ENCODE measurements at regions not wholly inside any gene's neighbourhood (a gene's known extent, or its start where the extent isn't known, plus 50 kb on each side); places are given as distances from the start of the nearest gene placed in this dataset.

- DNase-seq (no peak), ATAC-seq (no peak)
- intact Hi-C loops (cut with micrococcal nuclease), result no loop called here
Measured at GRCh38 chr6:11828262-11828870, 49.8 kb upstream of the ADTRP start.
